HG03342 (cell line): ENCODE measurements at regions not wholly inside any gene's neighbourhood (a gene's known extent, or its start where the extent isn't known, plus 50 kb on each side); places are given as distances from the start of the nearest gene placed in this dataset.
"Not testable (repeated sequence)": the region's sequence is repeated elsewhere in the genome, so short reads cannot be mapped to it uniquely, and the experiment has no call there.

Experiments
- ATAC-seq: cut with Tn5 transposase; IDR thresholded peaks from one replicate; pipeline ENCODE4 v1.9.1; 2021; ENCODE audit warnings: mild to moderate bottlenecking, moderate library complexity; ENCODE audit not compliant: unreplicated experiment

DNA sequence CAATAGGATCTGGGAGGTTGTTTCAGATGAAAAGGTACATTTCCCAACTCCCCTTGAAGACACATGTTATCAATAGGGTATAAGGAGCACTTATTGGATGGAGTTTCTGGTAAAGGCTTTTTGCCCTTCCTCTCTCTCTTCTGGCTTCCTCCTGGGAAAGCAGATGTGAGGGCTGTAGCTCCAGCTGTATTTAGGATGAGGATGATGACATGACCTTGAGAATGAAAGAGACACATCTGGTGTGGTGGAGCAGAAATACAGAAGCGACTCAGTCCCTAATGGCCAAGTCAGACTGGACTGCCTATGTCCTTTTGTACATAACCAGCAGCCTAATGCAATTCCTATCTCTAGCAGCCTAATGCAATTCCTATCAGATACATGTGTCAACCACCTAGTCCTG, 100.9 kb upstream of the NXPH2 start:
- ATAC-seq = no peak

DNA sequence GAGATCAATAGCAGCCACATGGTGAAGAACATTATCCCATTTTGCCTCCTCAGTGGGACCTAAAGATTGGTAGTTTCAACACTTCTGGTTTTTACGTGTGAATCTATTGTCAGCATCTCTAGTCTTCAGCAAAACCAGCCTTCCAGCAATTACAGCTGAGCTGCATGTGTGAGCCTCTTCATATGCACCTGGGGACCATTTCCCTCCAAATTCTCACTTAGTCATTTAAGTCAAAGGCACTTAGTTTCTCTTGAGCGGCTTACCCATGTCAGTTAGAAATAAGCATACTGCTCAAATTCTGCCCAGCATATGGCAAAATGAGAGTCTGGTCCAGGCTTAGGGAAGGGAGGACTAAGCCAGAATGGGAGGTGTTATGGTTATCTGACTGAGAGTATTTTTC, 99.7 kb upstream of the NXPH2 start:
- ATAC-seq = no peak

DNA sequence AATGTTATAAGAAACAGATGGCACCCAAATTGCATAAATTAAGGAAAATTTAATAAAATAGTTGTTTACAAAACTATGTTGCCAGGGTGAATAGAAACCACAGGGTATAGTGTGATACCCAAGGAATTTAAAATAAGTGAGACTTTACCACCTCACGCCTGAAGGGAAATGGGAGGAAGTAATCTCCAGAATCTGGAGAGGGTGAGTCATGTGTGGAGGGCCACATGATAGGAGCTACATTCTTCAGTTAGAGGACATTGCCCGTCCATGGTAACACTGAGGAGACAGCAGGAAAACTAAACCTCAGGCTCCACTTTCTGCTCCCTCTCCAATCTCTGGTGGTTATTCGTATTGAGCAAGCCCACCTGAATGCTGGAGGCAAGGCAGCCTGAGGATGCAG, 97.2 kb upstream of the NXPH2 start:
- no peak for ATAC-seq

DNA sequence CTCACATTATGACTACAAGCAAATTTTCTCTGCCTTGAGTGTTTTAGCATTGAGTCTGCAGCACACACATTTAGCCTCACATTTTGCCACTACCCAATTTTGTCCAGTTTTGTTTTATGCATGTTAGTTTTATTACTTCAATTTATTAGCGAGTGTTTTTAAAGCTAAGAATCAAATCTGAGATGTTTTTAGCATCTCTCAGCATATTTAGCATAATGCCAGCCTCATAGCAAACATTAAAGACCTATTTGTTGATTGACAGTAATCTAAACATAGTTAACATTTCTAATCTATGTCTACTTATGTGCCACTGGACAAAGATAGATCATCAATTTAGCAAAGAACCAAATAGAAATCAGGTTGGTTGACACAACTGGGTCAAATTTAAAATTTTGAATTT, 94.1 kb upstream of the NXPH2 start:
- no peak for ATAC-seq

DNA sequence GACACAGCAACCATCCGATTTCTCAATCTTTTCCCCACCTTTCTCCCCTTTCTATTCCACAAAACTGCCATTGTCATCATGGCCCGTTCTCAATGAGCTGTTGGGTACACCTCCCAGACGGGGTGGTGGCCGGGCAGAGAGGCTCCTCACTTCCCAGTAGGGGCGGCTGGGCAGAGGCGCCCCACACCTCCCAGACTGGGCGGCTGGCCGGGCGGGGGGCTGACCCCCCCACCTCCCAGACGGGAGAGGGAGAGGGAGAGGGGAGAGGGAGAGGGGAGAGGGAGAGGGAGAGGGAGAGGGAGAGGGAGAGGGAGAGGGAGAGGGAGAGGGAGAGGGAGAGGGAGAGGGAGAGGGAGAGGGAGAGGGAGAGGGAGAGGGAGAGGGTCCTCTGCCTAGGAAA, 91.9 kb upstream of the NXPH2 start:
- ATAC-seq = not testable (repeated sequence)

DNA sequence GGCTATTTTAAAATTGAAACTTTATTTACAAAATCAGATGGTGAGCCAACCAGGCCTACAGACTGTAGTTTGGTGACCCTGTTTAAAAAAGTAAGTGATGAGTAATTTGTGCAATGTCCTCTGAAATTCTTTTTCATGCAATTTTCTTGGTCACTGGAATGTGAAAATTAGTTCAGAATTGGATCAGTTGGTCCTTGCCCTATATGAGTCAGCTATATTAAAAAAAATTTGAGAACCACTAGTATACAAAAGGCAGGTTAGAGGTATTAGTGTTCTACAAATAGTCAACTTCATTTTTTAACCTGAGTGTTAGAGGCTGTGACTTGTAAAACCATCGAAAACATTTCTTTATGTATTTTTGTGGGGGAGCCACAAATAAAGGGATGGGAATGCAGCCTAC, 91.1 kb upstream of the NXPH2 start:
- no peak for ATAC-seq

DNA sequence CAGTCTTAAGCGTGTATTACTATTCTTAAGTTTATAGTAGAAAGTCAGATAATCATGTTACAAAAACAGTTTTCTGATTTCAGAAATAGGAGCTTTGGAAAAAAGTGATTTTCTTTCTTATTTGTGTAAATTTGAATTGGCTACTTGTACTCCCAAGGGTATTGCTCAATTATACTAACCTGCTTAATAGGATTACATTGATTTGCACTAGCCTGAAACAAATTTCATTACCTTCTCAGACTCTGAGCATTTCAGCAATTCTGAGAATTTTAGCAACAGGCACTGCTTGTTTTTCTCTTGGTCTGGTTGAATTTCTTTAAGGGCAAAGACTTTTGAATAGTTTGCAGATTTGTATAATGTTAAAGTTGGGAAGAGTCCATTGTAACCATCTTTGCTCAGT, 87.2 kb upstream of the NXPH2 start:
- ATAC-seq = no peak

DNA sequence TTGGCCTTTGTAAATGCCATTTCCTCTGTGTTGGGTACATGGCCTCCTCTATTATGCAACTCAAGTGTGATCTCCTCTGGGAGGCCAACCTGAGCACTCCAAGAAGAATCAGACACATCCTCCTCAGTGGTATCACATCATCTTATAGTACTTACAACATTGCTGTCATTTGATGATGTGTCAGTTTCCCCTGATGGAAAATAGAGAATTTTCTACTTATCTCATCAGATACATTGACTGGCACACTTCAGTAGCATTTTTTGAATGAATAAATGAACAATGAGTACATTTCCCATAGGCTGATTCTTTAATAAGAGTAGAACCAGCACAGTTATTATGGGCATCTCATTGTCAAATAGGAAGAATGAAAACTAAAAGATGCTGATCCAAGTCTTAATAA, 86.6 kb upstream of the NXPH2 start:
- no peak for ATAC-seq

DNA sequence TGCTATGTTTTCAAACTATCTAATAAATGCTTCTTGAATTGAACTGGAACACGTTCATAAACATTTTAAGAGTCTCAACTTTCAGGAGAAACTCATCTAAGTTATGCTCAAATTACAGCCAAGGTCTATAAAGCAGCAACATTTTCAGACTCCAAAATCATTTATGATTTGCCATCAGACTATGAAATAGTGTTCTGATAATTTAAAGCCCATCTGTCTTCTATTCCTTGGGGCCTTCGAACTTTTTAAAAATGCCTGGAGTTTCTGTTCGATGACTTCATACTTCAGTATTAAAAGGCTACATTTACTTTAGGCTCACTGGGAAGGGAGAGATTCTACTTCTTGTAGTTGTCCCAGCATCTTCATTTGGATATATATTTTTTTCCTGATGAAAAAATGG, 73.6 kb upstream of the NXPH2 start:
- ATAC-seq = no peak

DNA sequence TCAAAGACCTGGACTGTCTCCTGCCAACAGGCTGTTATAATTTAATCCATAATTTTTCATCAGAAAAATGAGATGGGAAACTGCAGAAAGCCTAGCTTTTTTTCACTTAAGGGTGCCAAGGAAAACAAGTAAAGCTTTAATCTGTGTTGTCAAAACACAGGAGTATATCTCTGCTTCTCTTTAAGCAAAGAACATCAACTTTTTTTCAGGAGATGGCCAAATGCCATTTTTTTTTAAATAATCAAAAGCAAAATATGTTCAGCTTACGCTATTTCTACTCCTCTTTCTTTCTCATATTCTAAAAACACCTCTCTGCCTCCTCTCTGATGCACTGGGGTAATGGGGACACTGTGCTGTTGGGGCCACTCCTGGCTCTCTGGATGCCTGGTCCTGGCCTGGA, 73.1 kb upstream of the NXPH2 start:
- ATAC-seq = no peak

DNA sequence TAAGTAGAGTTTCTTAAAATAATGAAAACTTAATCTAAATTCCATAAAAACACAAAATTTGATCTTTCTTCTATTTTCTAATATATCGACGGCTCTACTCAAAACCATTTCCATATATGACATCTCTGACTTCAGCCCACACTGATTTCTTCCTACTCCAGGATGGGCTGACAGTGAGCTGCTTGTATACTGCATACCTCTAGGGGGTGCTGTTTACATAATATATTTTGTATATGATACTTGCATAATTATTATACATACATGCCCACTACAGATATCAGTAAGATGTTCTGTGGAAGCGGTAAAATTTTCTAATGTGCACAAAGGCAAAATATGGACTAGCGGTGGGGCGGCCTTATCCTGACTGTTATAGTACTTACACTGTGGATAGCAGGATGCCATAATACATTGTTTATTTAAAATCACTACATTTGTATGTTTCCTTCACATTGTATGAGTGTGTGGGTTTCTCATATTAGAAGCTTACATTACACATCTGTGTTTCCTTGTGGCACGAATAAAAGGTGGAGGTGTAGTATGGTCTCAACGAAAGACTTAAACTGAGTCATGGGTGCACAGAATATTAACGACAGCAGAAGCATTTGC, 66.1 kb upstream of the NXPH2 start:
- peak; percentile 93 for ATAC-seq

DNA sequence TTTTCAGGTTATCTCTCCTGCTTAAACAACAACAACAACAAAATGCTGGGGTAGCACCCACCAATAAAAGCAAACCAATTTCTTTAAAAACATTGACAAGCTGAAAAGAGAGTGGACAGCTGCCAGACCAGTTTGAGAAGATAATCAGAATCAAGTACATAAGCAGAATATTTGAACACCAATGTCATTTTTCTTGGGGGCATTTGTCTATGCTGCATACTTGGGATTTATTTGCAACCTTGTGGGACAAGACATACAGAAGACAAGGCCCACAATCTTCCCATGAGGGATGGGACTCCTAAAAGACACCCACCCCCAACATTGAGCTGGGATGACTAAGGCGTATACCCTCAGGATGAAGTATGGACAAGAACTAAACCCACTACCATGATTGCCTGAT, 62.2 kb upstream of the NXPH2 start:
- ATAC-seq = no peak

DNA sequence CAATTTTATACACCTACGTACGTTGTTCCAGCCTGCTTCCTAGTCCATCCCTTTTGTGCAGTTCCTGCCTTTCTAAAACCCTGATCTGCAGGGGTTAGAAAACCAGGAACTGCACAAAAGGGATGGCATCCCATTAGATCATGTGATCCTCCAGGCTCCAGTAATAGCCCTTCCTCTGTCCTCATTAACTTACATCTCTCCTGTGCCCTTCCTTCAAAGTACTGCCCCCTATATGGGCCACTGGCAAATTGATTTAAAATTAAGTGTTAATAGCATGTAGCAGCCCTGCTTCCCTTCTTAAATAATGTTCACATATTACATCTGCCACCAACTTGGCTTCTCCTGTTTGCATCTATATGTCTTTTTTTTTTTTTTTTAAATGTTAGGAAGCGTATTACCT, 61.3 kb upstream of the NXPH2 start:
- ATAC-seq = no peak

DNA sequence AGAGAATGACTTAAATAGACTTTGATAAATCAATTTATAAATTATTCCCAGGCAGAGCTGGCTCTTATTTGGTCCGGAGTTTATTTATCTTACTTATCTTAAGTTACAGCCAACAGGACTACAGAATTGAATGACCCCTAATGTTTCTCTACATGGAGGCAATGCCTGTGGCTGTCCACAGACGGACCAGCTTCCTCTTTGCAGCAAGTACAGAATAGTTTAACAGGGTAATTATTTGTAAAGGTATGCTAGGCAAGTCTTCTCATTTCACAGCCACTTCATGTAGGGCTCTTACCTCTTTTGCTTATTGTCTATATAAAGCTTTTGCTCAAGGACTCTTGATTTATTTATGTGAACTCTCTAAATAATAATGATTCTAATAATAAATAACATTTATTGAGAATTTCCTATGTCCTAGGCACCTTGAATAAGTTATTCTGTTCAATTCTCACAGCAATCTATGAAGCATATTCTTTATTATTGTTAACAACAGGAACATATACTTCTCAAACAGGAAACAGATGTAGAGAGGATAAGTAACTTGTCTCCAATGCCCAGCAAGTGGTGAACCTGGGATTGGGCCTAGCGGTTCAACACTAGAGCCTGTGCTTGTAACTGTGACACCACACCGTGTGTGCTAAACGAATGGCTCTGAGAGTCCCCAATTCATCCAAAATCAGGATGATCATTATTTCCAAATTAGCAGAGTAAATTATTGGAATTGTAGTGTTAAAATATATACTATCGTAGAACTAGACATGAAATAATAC, 58.8 kb upstream of the NXPH2 start:
- no peak for ATAC-seq

DNA sequence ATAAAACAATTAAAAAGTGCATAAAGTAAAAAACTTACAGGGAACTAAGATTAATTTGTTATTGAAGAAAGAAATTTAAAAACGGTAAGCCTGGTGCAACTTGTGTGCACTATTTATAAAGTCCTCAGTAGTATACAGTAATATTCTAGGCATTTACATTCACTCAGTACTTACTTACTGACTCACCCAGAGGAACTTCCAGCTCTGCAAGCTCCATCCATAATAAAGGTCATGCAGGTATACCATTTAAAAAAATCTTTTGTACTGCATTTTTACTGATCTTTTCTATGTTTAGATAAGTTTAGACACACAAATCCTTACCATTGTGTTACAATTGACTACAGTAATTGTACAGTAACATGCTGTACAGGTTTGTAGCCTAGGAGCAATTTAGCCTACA, 51.5 kb upstream of the NXPH2 start:
- ATAC-seq = no peak

DNA sequence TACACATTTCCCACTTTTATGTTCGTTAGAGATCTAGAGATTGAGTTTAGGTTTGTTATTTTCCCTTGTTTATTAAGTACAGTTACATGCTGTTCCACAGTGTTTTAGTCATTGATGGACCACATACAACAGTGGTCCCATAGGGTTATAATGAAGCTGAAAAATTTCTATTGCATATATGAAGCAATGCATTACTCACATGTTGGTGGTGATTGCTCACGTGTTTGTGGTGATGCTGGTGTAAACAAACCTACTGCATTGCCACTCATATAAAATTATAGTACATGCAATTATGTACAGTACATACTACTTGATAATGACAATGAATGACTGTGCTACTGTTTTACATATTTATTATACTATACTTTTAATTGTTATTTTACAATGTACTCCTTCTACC, 51.0 kb upstream of the NXPH2 start:
- ATAC-seq = no peak

DNA sequence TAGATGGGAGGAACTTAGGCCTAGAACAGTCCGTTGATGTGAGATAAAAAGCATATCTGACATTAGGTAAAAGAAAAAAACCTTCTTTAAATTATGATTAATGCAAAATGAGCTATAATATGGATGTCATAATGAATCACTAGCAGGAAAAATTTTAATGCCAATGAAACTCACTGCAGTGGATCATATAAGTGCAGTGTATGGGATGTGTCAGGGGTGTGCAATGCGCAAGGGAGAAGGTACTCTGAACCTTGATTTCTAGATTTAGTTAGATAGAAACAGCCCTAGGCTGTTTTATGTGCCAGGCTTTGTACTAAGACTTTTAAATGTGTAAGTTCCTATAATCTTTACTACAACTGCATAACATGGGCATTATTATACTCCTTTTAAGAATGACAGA, 50.4 kb upstream of the NXPH2 start:
- ATAC-seq = no peak
